Astrocyte (in vitro differentiated cells and primary cell): ENCODE measurements at regions not wholly inside any gene's neighbourhood (a gene's known extent, or its start where the extent isn't known, plus 50 kb on each side); places are given as distances from the start of the nearest gene placed in this dataset.
A peak's percentile ranks its signal among the peaks of the same experiment; 100 is the strongest.

Experiments
- DNase-seq: peaks from one replicate; pipeline ENCODE4 v3.0.0-alpha.2; 2010; ENCODE audit warnings: low read depth
- FAIRE-seq: peaks from 2 replicates; lab custom pipeline; 2011; peaks lifted over from hg19 to GRCh38; lab: Jason Lieb, UNC
- H2AFZ ChIP-seq: 2 replicates; pipeline ENCODE4 v1.6.0; 2012; ENCODE audit warnings: low read depth, low read length, inconsistent platforms
- H3K27ac ChIP-seq: 2 replicates; pipeline ENCODE4 v1.5.1; 2011; ENCODE audit warnings: low read depth, low read length, inconsistent platforms
- H3K27me3 ChIP-seq: 2 replicates; pipeline ENCODE4 v1.6.0; 2011; ENCODE audit warnings: low read length, inconsistent platforms; ENCODE audit not compliant: insufficient read depth
- H3K36me3 ChIP-seq: 2 replicates; pipeline ENCODE4 v1.5.1; 2011; ENCODE audit warnings: low read length, inconsistent platforms; ENCODE audit not compliant: insufficient read depth
- H3K4me1 ChIP-seq: 2 replicates; pipeline ENCODE4 v1.5.1; 2011; ENCODE audit warnings: low read length, inconsistent platforms; ENCODE audit not compliant: insufficient read depth
- H3K4me2 ChIP-seq: 2 replicates; pipeline ENCODE4 v1.6.0; 2012; ENCODE audit warnings: low read length, inconsistent platforms
- H3K4me3 ChIP-seq: 2 replicates; pipeline ENCODE4 v1.5.1; 2011; ENCODE audit warnings: low read depth, mild to moderate bottlenecking, low read length, inconsistent platforms; ENCODE audit not compliant: insufficient read depth
- H3K79me2 ChIP-seq: 2 replicates; pipeline ENCODE4 v1.6.0; 2012; ENCODE audit warnings: mild to moderate bottlenecking, low read length, inconsistent platforms; ENCODE audit not compliant: insufficient read depth
- H3K9ac ChIP-seq: 2 replicates; pipeline ENCODE4 v1.6.0; 2012; ENCODE audit warnings: mild to moderate bottlenecking, low read length, inconsistent platforms
- H3K9me3 ChIP-seq: 2 replicates; pipeline ENCODE4 v1.5.1; 2012; ENCODE audit warnings: low read depth, mild to moderate bottlenecking, low read length, inconsistent platforms; ENCODE audit not compliant: insufficient read depth
- H4K20me1 ChIP-seq: 2 replicates; pipeline ENCODE4 v1.6.0; 2012; ENCODE audit warnings: low read length, inconsistent platforms; ENCODE audit not compliant: insufficient read depth
- H3K27ac Mint-ChIP-seq: one replicate; pipeline ENCODE4 v1.8.0; 2021; ENCODE audit warnings: mild to moderate bottlenecking, mixed read lengths; ENCODE audit not compliant: unreplicated experiment
- H3K27me3 Mint-ChIP-seq: one replicate; pipeline ENCODE4 v1.8.0; 2021; ENCODE audit warnings: low read depth, mixed read lengths; ENCODE audit not compliant: unreplicated experiment
- H3K36me3 Mint-ChIP-seq: one replicate; pipeline ENCODE4 v1.8.0; 2021; ENCODE audit warnings: low read depth, mixed read lengths; ENCODE audit not compliant: unreplicated experiment
- H3K4me1 Mint-ChIP-seq: one replicate; pipeline ENCODE4 v1.8.0; 2021; ENCODE audit warnings: low read depth, mixed read lengths; ENCODE audit not compliant: unreplicated experiment
- H3K4me3 Mint-ChIP-seq: one replicate; pipeline ENCODE4 v1.8.0; 2021; ENCODE audit warnings: mild to moderate bottlenecking, moderate library complexity, mixed read lengths; ENCODE audit not compliant: unreplicated experiment
- H3K9me3 Mint-ChIP-seq: one replicate; pipeline ENCODE4 v1.8.0; 2021; ENCODE audit warnings: mild to moderate bottlenecking, mixed read lengths; ENCODE audit not compliant: unreplicated experiment
- EZH2 ChIP-seq: IDR thresholded peaks from 2 replicates; pipeline ENCODE4 v1.6.1; 2012; ENCODE audit warnings: mild to moderate bottlenecking, low read length, inconsistent platforms; ENCODE audit not compliant: insufficient read depth
- TF ChIP-seq, protein P1 (sequence below): IDR thresholded peaks from 2 replicates; pipeline ENCODE4 v1.5.1; 2011; ENCODE audit warnings: low read depth, mild to moderate bottlenecking, inconsistent platforms, low read length, moderate library complexity; ENCODE audit not compliant: insufficient read depth

DNA sequence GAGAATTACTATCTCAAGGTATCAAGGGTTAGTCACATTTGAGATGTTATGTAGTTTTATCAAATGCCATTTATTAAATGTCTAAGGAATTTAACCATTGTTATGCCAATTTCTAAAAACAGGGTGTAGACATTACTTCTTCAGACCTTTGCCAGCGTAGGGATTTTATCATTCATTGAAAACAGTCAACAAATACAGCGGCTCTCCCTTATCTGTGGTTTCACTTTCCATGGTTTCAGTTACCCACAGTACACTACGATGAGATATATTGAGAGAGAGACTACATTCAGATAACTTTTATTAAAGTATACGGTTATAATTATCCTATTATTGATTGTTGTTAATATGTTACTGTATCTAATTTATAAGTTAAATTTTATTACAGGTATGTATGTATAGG, 234.7 kb downstream of the TMX3 start:
- H3K27ac Mint-ChIP-seq: no peak overlapping the region
- H3K36me3 ChIP-seq: no peaks in the 10 kb centered on the region
- no peaks in the 10 kb centered on the region for H3K9me3 Mint-ChIP-seq
- H3K36me3 Mint-ChIP-seq: no peaks in the 10 kb centered on the region
- no peaks in the 10 kb centered on the region for H3K4me1 ChIP-seq
- no peak overlapping the region for H2AFZ ChIP-seq
- no peak overlapping the region for H3K9ac ChIP-seq
- no peaks in the 10 kb centered on the region for H3K79me2 ChIP-seq
- H3K4me1 Mint-ChIP-seq: peaks cover 7% of the 10 kb centered on the region
- no peaks in the 10 kb centered on the region for H3K27me3 Mint-ChIP-seq
- no peak overlapping the region for H3K4me2 ChIP-seq
- H4K20me1 ChIP-seq: no peaks in the 10 kb centered on the region
- H3K27ac ChIP-seq: no peak overlapping the region
- no peaks in the 10 kb centered on the region for H3K9me3 ChIP-seq
- FAIRE-seq (no peak), DNase-seq (peak; percentile 19)
- H3K4me3 Mint-ChIP-seq: no peak overlapping the region
- no peaks in the 10 kb centered on the region for H3K27me3 ChIP-seq
- TF ChIP-seq, protein P1, sequence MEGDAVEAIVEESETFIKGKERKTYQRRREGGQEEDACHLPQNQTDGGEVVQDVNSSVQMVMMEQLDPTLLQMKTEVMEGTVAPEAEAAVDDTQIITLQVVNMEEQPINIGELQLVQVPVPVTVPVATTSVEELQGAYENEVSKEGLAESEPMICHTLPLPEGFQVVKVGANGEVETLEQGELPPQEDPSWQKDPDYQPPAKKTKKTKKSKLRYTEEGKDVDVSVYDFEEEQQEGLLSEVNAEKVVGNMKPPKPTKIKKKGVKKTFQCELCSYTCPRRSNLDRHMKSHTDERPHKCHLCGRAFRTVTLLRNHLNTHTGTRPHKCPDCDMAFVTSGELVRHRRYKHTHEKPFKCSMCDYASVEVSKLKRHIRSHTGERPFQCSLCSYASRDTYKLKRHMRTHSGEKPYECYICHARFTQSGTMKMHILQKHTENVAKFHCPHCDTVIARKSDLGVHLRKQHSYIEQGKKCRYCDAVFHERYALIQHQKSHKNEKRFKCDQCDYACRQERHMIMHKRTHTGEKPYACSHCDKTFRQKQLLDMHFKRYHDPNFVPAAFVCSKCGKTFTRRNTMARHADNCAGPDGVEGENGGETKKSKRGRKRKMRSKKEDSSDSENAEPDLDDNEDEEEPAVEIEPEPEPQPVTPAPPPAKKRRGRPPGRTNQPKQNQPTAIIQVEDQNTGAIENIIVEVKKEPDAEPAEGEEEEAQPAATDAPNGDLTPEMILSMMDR: no peak
- no peak overlapping the region for H3K4me3 ChIP-seq

DNA sequence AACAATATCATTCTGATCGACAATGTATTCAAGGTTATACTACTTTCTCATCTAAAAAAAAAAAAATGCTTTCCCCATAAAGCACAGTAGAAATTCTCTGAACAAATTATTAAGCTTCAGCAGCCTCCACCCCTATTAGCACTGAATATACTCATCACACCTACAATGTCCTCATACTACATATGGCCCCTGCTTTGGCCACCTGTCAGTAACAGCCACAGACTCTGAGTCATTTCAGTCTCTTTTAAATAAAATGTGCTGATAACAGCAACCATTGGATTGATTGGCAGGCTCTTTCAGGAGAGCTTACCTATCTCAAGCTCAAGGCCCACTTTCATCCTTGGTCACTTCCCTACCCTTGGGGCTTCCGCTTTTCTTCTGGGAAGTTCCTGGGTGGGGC, 236.7 kb downstream of the TMX3 start:
- H4K20me1 ChIP-seq: no peaks in the 10 kb centered on the region
- H3K9me3 ChIP-seq: no peaks in the 10 kb centered on the region
- Mint-ChIP-seq H3K27ac (no peak overlapping the region), H3K36me3 (no peaks in the 10 kb centered on the region), H3K9me3 (no peaks in the 10 kb centered on the region), H3K27me3 (no peaks in the 10 kb centered on the region), H3K4me1 (peaks cover 3% of the 10 kb centered on the region), H3K4me3 (no peak overlapping the region)
- H3K4me2 ChIP-seq: no peak overlapping the region
- no peak overlapping the region for H2AFZ ChIP-seq
- no peak overlapping the region for H3K27ac ChIP-seq
- no peak for DNase-seq
- no peak overlapping the region for H3K9ac ChIP-seq
- no peaks in the 10 kb centered on the region for H3K36me3 ChIP-seq
- FAIRE-seq: no peak
- no peak overlapping the region for H3K4me3 ChIP-seq
- H3K4me1 ChIP-seq: no peaks in the 10 kb centered on the region
- no peaks in the 10 kb centered on the region for H3K27me3 ChIP-seq
- no peak for TF ChIP-seq EZH2
- TF ChIP-seq, protein P1: no peak
- H3K79me2 ChIP-seq: no peaks in the 10 kb centered on the region

DNA sequence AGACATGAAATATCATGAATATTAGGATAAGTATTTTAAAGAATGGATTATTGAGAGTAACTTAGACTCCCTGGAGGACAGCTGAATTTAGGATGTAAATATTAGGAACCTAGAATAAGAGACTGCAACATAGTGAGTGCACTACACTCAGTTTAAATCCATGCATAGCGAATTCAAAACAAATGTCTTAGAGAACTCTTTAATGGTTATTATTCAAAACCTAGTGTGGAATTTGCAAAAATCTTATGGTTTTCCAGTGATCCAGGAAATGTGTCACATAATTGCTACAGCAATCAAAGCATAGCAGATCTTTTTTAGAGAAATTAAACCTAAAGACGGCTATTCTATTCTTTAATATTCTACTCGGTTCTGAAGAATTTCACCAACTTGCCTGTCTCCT, 239.0 kb downstream of the TMX3 start:
- H3K27ac Mint-ChIP-seq: no peak overlapping the region
- no peaks in the 10 kb centered on the region for H3K9me3 Mint-ChIP-seq
- Histone ChIP-seq H3K9ac (no peak overlapping the region), H3K9me3 (no peaks in the 10 kb centered on the region), H3K27me3 (no peaks in the 10 kb centered on the region), H3K4me3 (no peak overlapping the region), H4K20me1 (no peaks in the 10 kb centered on the region), H3K4me2 (no peak overlapping the region), H2AFZ (no peak overlapping the region), H3K27ac (no peak overlapping the region), H3K79me2 (no peaks in the 10 kb centered on the region), H3K36me3 (no peaks in the 10 kb centered on the region), H3K4me1 (no peaks in the 10 kb centered on the region)
- DNase-seq (no peak), FAIRE-seq (no peak)
- no peaks in the 10 kb centered on the region for H3K36me3 Mint-ChIP-seq
- peaks cover 3% of the 10 kb centered on the region for H3K4me1 Mint-ChIP-seq
- no peaks in the 10 kb centered on the region for H3K27me3 Mint-ChIP-seq
- H3K4me3 Mint-ChIP-seq: no peak overlapping the region
- TF ChIP-seq, protein P1: no peak
- no peak for TF ChIP-seq EZH2
